ENCODE measurements at regions not wholly inside any gene's neighbourhood (a gene's known extent, or its start where the extent isn't known, plus 50 kb on each side); places are given as distances from the start of the nearest gene placed in this dataset.
"Not testable (repeated sequence)": the region's sequence is repeated elsewhere in the genome, so short reads cannot be mapped to it uniquely, and the experiment has no call there.

GRCh38 chr21:24486973-24487372, 1120.3 kb downstream of the MRPL39 start:
- no peak for DNase-seq
- Histone ChIP-seq H3K27ac (ENCODE audit: low read length) (no peak overlapping the region), H3K4me3 (ENCODE audit: low read length) (no peak overlapping the region), H3K4me1 (ENCODE audit: control insufficient read depth, insufficient read depth, low read length) (no peaks in the 10 kb centered on the region), H3K9me3 (ENCODE audit: control insufficient read depth, low read length) (no peaks in the 10 kb centered on the region), H3K27me3 (ENCODE audit: control insufficient read depth, insufficient read depth) (no peaks in the 10 kb centered on the region)
- no peak for ATAC-seq
- WGBS, result 59% methylated on average over 1 of the region's 1 CpG
- intact Hi-C loops (cut with DNase I), result no loop called here

- H3K9me3 ChIP-seq (ENCODE audit: control insufficient read depth, low read length); H3K4me1 ChIP-seq (ENCODE audit: control insufficient read depth, insufficient read depth, low read length); H3K27ac ChIP-seq (ENCODE audit: low read length); ATAC-seq; intact Hi-C loops (cut with DNase I); H3K27me3 ChIP-seq (ENCODE audit: control insufficient read depth, insufficient read depth); H3K4me3 ChIP-seq (ENCODE audit: low read length); DNase-seq: not testable (repeated sequence)
- 79% methylated on average over 1 of the region's 1 CpG for WGBS
Observed at GRCh38 chr21:24483361-24483760, 1123.9 kb downstream of the MRPL39 start.

GRCh38 chr21:24470852-24471251, 1136.4 kb downstream of the MRPL39 start:
- no peaks in the 10 kb centered on the region for H3K4me1 ChIP-seq (ENCODE audit: control insufficient read depth, insufficient read depth, low read length)
- DNase-seq (no peak), ATAC-seq (no peak)
- H3K27ac ChIP-seq (ENCODE audit: low read length), result no peak overlapping the region
- H3K27me3 ChIP-seq (ENCODE audit: control insufficient read depth, insufficient read depth), result no peaks in the 10 kb centered on the region
- no peaks in the 10 kb centered on the region for H3K9me3 ChIP-seq (ENCODE audit: control insufficient read depth, low read length)
- 61% methylated on average over 6 of the region's 6 CpGs for WGBS
- H3K4me3 ChIP-seq (ENCODE audit: low read length), result no peak overlapping the region
- intact Hi-C loops (cut with DNase I), result no loop called here

- no peaks in the 10 kb centered on the region for H3K9me3 ChIP-seq (ENCODE audit: control insufficient read depth, low read length)
- 88% methylated on average over 3 of the region's 3 CpGs for WGBS
- ATAC-seq, result no peak
Observed at GRCh38 chr21:24456358-24456757, 1150.9 kb downstream of the MRPL39 start.

GRCh38 chr21:24450119-24450518, 1157.2 kb downstream of the MRPL39 start:
- 84% methylated on average over 3 of the region's 3 CpGs for WGBS
- H3K4me1 ChIP-seq (ENCODE audit: control insufficient read depth, insufficient read depth, low read length), result no peaks in the 10 kb centered on the region
- H3K9me3 ChIP-seq (ENCODE audit: control insufficient read depth, low read length), result no peaks in the 10 kb centered on the region
- intact Hi-C loops (cut with DNase I), result no loop called here
- no peaks in the 10 kb centered on the region for H3K27me3 ChIP-seq (ENCODE audit: control insufficient read depth, insufficient read depth)
- ATAC-seq, result no peak
- H3K27ac ChIP-seq (ENCODE audit: low read length), result no peak overlapping the region
- no peak overlapping the region for H3K4me3 ChIP-seq (ENCODE audit: low read length)
- DNase-seq, result no peak

More at GRCh38 chr21:24456358-24456757, 1150.9 kb downstream of the MRPL39 start:
- no peak for DNase-seq
- Histone ChIP-seq H3K4me3 (ENCODE audit: low read length) (no peak overlapping the region), H3K27me3 (ENCODE audit: control insufficient read depth, insufficient read depth) (no peaks in the 10 kb centered on the region), H3K4me1 (ENCODE audit: control insufficient read depth, insufficient read depth, low read length) (no peaks in the 10 kb centered on the region), H3K27ac (ENCODE audit: low read length) (no peak overlapping the region)
- intact Hi-C loops (cut with DNase I), result no loop called here

- intact Hi-C loops (cut with DNase I), result no loop called here
- no peak for ATAC-seq
- WGBS, result 72% methylated on average over 1 of the region's 1 CpG
Observed at GRCh38 chr21:24445517-24445916, 1161.8 kb downstream of the MRPL39 start.

GRCh38 chr21:24444736-24445135, 1162.5 kb downstream of the MRPL39 start:
- intact Hi-C loops (cut with DNase I), result no loop called here
- Histone ChIP-seq H3K27ac (ENCODE audit: low read length) (no peak overlapping the region), H3K4me3 (ENCODE audit: low read length) (no peak overlapping the region), H3K27me3 (ENCODE audit: control insufficient read depth, insufficient read depth) (no peaks in the 10 kb centered on the region), H3K4me1 (ENCODE audit: control insufficient read depth, insufficient read depth, low read length) (no peaks in the 10 kb centered on the region), H3K9me3 (ENCODE audit: control insufficient read depth, low read length) (no peaks in the 10 kb centered on the region)
- DNase-seq (no peak), ATAC-seq (no peak)

More at GRCh38 chr21:24445517-24445916, 1161.8 kb downstream of the MRPL39 start:
- no peak overlapping the region for H3K4me3 ChIP-seq (ENCODE audit: low read length)
- no peaks in the 10 kb centered on the region for H3K9me3 ChIP-seq (ENCODE audit: control insufficient read depth, low read length)
- DNase-seq, result no peak
- H3K4me1 ChIP-seq (ENCODE audit: control insufficient read depth, insufficient read depth, low read length), result no peaks in the 10 kb centered on the region
- H3K27me3 ChIP-seq (ENCODE audit: control insufficient read depth, insufficient read depth), result no peaks in the 10 kb centered on the region
- H3K27ac ChIP-seq (ENCODE audit: low read length), result no peak overlapping the region

GRCh38 chr21:24436236-24436635, 1171.0 kb downstream of the MRPL39 start:
- Histone ChIP-seq H3K4me3 (ENCODE audit: low read length) (no peak overlapping the region), H3K27ac (ENCODE audit: low read length) (no peak overlapping the region), H3K4me1 (ENCODE audit: control insufficient read depth, insufficient read depth, low read length) (no peaks in the 10 kb centered on the region), H3K27me3 (ENCODE audit: control insufficient read depth, insufficient read depth) (no peaks in the 10 kb centered on the region), H3K9me3 (ENCODE audit: control insufficient read depth, low read length) (no peaks in the 10 kb centered on the region)
- intact Hi-C loops (cut with DNase I), result no loop called here
- 61% methylated on average over 1 of the region's 1 CpG for WGBS
- ATAC-seq, result no peak
- DNase-seq, result no peak

GRCh38 chr21:24428591-24429199, 1178.6 kb downstream of the MRPL39 start:
- Histone ChIP-seq H3K4me3 (ENCODE audit: low read length) (no peak overlapping the region), H3K27ac (ENCODE audit: low read length) (no peak overlapping the region), H3K9me3 (ENCODE audit: control insufficient read depth, low read length) (no peaks in the 10 kb centered on the region), H3K27me3 (ENCODE audit: control insufficient read depth, insufficient read depth) (no peaks in the 10 kb centered on the region), H3K4me1 (ENCODE audit: control insufficient read depth, insufficient read depth, low read length) (no peaks in the 10 kb centered on the region)
- no peak for DNase-seq
- no peak for ATAC-seq
- WGBS, result 70% methylated on average over 8 of the region's 8 CpGs
- intact Hi-C loops (cut with DNase I), result no loop called here

GRCh38 chr21:24424776-24425175, 1182.5 kb downstream of the MRPL39 start:
- H3K4me1 ChIP-seq (ENCODE audit: control insufficient read depth, insufficient read depth, low read length), result no peaks in the 10 kb centered on the region
- 70% methylated on average over 4 of the region's 4 CpGs for WGBS

GRCh38 chr21:24423546-24423945, 1183.7 kb downstream of the MRPL39 start:
- Histone ChIP-seq H3K27ac (ENCODE audit: low read length) (no peak overlapping the region), H3K9me3 (ENCODE audit: control insufficient read depth, low read length) (no peaks in the 10 kb centered on the region), H3K4me1 (ENCODE audit: control insufficient read depth, insufficient read depth, low read length) (no peaks in the 10 kb centered on the region), H3K4me3 (ENCODE audit: low read length) (no peak overlapping the region), H3K27me3 (ENCODE audit: control insufficient read depth, insufficient read depth) (no peaks in the 10 kb centered on the region)
- no peak for ATAC-seq
- DNase-seq, result no peak
- intact Hi-C loops (cut with DNase I), result no loop called here

More at GRCh38 chr21:24424776-24425175, 1182.5 kb downstream of the MRPL39 start:
- intact Hi-C loops (cut with DNase I), result no loop called here
- no peaks in the 10 kb centered on the region for H3K9me3 ChIP-seq (ENCODE audit: control insufficient read depth, low read length)
- ATAC-seq (no peak), DNase-seq (no peak)
- no peak overlapping the region for H3K27ac ChIP-seq (ENCODE audit: low read length)
- no peaks in the 10 kb centered on the region for H3K27me3 ChIP-seq (ENCODE audit: control insufficient read depth, insufficient read depth)
- no peak overlapping the region for H3K4me3 ChIP-seq (ENCODE audit: low read length)

- no peaks in the 10 kb centered on the region for H3K9me3 ChIP-seq (ENCODE audit: control insufficient read depth, low read length)
- H3K4me1 ChIP-seq (ENCODE audit: control insufficient read depth, insufficient read depth, low read length), result no peaks in the 10 kb centered on the region
- WGBS, result 42% methylated on average over 1 of the region's 1 CpG
- no peak for ATAC-seq
- H3K27ac ChIP-seq (ENCODE audit: low read length), result no peak overlapping the region
- DNase-seq, result no peak
- no peaks in the 10 kb centered on the region for H3K27me3 ChIP-seq (ENCODE audit: control insufficient read depth, insufficient read depth)
- no peak overlapping the region for H3K4me3 ChIP-seq (ENCODE audit: low read length)
- intact Hi-C loops (cut with DNase I), result no loop called here
Observed at GRCh38 chr21:24420689-24421088, 1186.6 kb downstream of the MRPL39 start.
